Kidney (tissue), 13 donors: ENCODE measurements at regions not wholly inside any gene's neighbourhood (a gene's known extent, or its start where the extent isn't known, plus 50 kb on each side); places are given as distances from the start of the nearest gene placed in this dataset.

Experiments
- DNase-seq, 5 donors: peaks; one replicate each; pipeline ENCODE4 v3.0.0-alpha.2; 2013 to 2020
- FAIRE-seq: peaks from 2 replicates; lab custom pipeline; 2012; peaks lifted over from hg19 to GRCh38; lab: Jason Lieb, UNC
- H3K27ac ChIP-seq, 2 donors: one replicate each; pipeline ENCODE4 v1.7.0; 2013; ENCODE audit warnings: low read depth in 2 of 2, low read length in 2 of 2, inconsistent platforms in 1 of 2
- H3K27me3 ChIP-seq: one replicate; pipeline ENCODE4 v1.7.1; 2013; ENCODE audit warnings: low read length, inconsistent platforms; ENCODE audit not compliant: control insufficient read depth, insufficient read depth
- H3K36me3 ChIP-seq, 3 donors: one replicate each; pipeline versions ENCODE4 v1.7.0 to v1.7.1; 2013; ENCODE audit warnings: low read length in 3 of 3, control low read depth in 1 of 3, inconsistent platforms in 1 of 3; ENCODE audit not compliant: insufficient read depth in 3 of 3, control insufficient read depth in 2 of 3
- H3K4me1 ChIP-seq, 3 donors: one replicate each; pipeline versions ENCODE4 v1.7.0 to v1.7.1; 2013; ENCODE audit warnings: low read length in 3 of 3, inconsistent platforms in 1 of 3, low read depth in 1 of 3; ENCODE audit not compliant: control insufficient read depth in 2 of 3, insufficient read depth in 2 of 3
- H3K4me3 ChIP-seq, 3 donors: one replicate each; pipeline versions ENCODE4 v1.7.0 to v1.8.1; 2013; ENCODE audit warnings: low read length in 3 of 3, control low read depth in 1 of 3, inconsistent platforms in 1 of 3
- H3K9ac ChIP-seq, 3 donors: one replicate each; pipeline versions ENCODE4 v1.7.0 to v1.7.1; 2013; ENCODE audit warnings: low read length in 3 of 3, control low read depth in 1 of 3, inconsistent platforms in 1 of 3
- H3K9me3 ChIP-seq, 3 donors: one replicate each; pipeline versions ENCODE4 v1.7.0 to v1.7.1; 2013; ENCODE audit warnings: low read length in 3 of 3, control low read depth in 1 of 3, inconsistent platforms in 1 of 3; ENCODE audit not compliant: control insufficient read depth in 2 of 3, insufficient read depth in 1 of 3
- CTCF ChIP-seq: IDR thresholded peaks from 3 replicates; pipeline ENCODE4 v1.5.1; 2012; ENCODE audit warnings: mild to moderate bottlenecking, moderate library complexity, borderline replicate concordance; ENCODE audit not compliant: insufficient read depth; ENCODE audit errors: extremely low read depth
- intact Hi-C: fragments of 100-400 bp; cut with DNase I; formaldehyde crosslinking; loops from one replicate; pipeline ENCODE4 v1.11.1; 2022
- donor health status: control.
- donor health status: control.
- donor health status: control.
- donor health status: control.
- donor health status: control.
- donor health status: DM: yes; HTN: yes; CAD: no.
- donor health status: Normal renal cell carcinoma (clear cell type).

- Histone ChIP-seq H3K9me3 (no peaks in the 10 kb centered on the region), H3K4me1 (peaks cover 0 to 26% (median 13%) of the 10 kb centered on the region in 3 donors), H3K4me3 (no peak overlapping the region), H3K27me3 (no peaks in the 10 kb centered on the region), H3K9ac (no peak overlapping the region), H3K36me3 (no peaks in the 10 kb centered on the region), H3K27ac (no peak overlapping the region)
- intact Hi-C loops, result no loop called here
- TF ChIP-seq CTCF, result no peak
- DNase-seq (peak in 1 of 5 donors; percentile 28), FAIRE-seq (no peak)
These were observed 123.7 kb downstream of the ASB7 start for GRCh38 chr15:100726070-100726420.

GRCh38 chr15:100726421-100727190, 124.2 kb downstream of the ASB7 start:
- FAIRE-seq (no peak), DNase-seq (peak in 2 of 5 donors; percentile 33 to 49)
- intact Hi-C loops, result no loop called here
- no peak overlapping the region for H3K9ac ChIP-seq
- H3K27ac ChIP-seq, result no peak overlapping the region
- no peaks in the 10 kb centered on the region for H3K27me3 ChIP-seq
- H3K36me3 ChIP-seq, result no peaks in the 10 kb centered on the region
- no peak overlapping the region for H3K4me3 ChIP-seq
- peaks cover 0 to 21% (median 12%) of the 10 kb centered on the region in 3 donors for H3K4me1 ChIP-seq
- no peak for TF ChIP-seq CTCF
- H3K9me3 ChIP-seq, result no peaks in the 10 kb centered on the region

- DNase-seq (peak in 3 of 5 donors; percentile 35 to 39 (median 37)), FAIRE-seq (no peak)
- H3K9me3 ChIP-seq, result no peaks in the 10 kb centered on the region
These were observed 125.0 kb downstream of the ASB7 start for GRCh38 chr15:100727291-100727851.

More at GRCh38 chr15:100727291-100727851, 125.0 kb downstream of the ASB7 start:
- H3K4me3 ChIP-seq, result no peak overlapping the region
- TF ChIP-seq CTCF, result no peak
- no peak overlapping the region for H3K9ac ChIP-seq
- no peaks in the 10 kb centered on the region for H3K27me3 ChIP-seq
- intact Hi-C loops, result no loop called here
- H3K36me3 ChIP-seq, result no peaks in the 10 kb centered on the region
- H3K4me1 ChIP-seq, result peaks cover 0 to 22% (median 18%) of the 10 kb centered on the region in 3 donors
- no peak overlapping the region for H3K27ac ChIP-seq
